GM12801 (cell line): ENCODE measurements at regions not wholly inside any gene's neighbourhood (a gene's known extent, or its start where the extent isn't known, plus 50 kb on each side); places are given as distances from the start of the nearest gene placed in this dataset.
A peak's percentile ranks its signal among the peaks of the same experiment; 100 is the strongest.

Experiments used
- CTCF ChIP-seq: IDR thresholded peaks from one replicate; pipeline ENCODE4 v1.5.1; 2011; ENCODE audit warnings: control low read depth; ENCODE audit not compliant: insufficient read length; ENCODE audit errors: extremely low read depth

- TF ChIP-seq CTCF = no peak
Measured at GRCh38 chr4:42277291-42277690, 120.0 kb upstream of the SHISA3 start.

GRCh38 chr4:42278709-42279324 lies 118.5 kb upstream of the SHISA3 start:
- no peak for TF ChIP-seq CTCF

- peak; percentile 36 for TF ChIP-seq CTCF
Measured at GRCh38 chr4:42280327-42281095, 116.8 kb upstream of the SHISA3 start.

- TF ChIP-seq CTCF = no peak
Measured at GRCh38 chr4:42281324-42282020, 115.8 kb upstream of the SHISA3 start.

- TF ChIP-seq CTCF = no peak
Measured at GRCh38 chr4:42282081-42282901, 115.0 kb upstream of the SHISA3 start.

- no peak for TF ChIP-seq CTCF
Measured at GRCh38 chr4:42284030-42284429, 113.3 kb upstream of the SHISA3 start.
